BLaER1 (cell line): ENCODE measurements at regions not wholly inside any gene's neighbourhood (a gene's known extent, or its start where the extent isn't known, plus 50 kb on each side); places are given as distances from the start of the nearest gene placed in this dataset.
"Not testable (repeated sequence)": the region's sequence is repeated elsewhere in the genome, so short reads cannot be mapped to it uniquely, and the experiment has no call there.

ENCODE experiments used
- H3K27ac ChIP-seq: shearing (Covaris generic); formaldehyde crosslinking; 2 replicates; pipeline ENCODE4 v1.8.1; 2022
- H3K27me3 ChIP-seq: shearing (Covaris generic); formaldehyde crosslinking; 2 replicates; pipeline ENCODE4 v1.8.1; 2022
- H3K36me3 ChIP-seq: shearing (Covaris generic); formaldehyde crosslinking; 2 replicates; pipeline ENCODE4 v1.8.1; 2022
- H3K4me1 ChIP-seq: shearing (Covaris generic); formaldehyde crosslinking; 2 replicates; pipeline ENCODE4 v1.8.1; 2022
- H3K4me2 ChIP-seq: shearing (Covaris generic); formaldehyde crosslinking; 2 replicates; pipeline ENCODE4 v1.8.1; 2022
- H3K4me3 ChIP-seq: shearing (Covaris generic); formaldehyde crosslinking; 2 replicates; pipeline ENCODE4 v1.8.1; 2022
- H3K9ac ChIP-seq: shearing (Covaris generic); formaldehyde crosslinking; 2 replicates; pipeline ENCODE4 v1.8.1; 2022
- H3K9me3 ChIP-seq: shearing (Covaris generic); formaldehyde crosslinking; 2 replicates; pipeline ENCODE4 v1.8.1; 2022
- H4K20me1 ChIP-seq: shearing (Covaris generic); formaldehyde crosslinking; 2 replicates; pipeline ENCODE4 v1.8.1; 2022
- Cebpa-rat ChIP-seq: shearing (Covaris generic); IDR thresholded peaks from 2 replicates; pipeline ENCODE4 v1.8.1; 2022

DNA sequence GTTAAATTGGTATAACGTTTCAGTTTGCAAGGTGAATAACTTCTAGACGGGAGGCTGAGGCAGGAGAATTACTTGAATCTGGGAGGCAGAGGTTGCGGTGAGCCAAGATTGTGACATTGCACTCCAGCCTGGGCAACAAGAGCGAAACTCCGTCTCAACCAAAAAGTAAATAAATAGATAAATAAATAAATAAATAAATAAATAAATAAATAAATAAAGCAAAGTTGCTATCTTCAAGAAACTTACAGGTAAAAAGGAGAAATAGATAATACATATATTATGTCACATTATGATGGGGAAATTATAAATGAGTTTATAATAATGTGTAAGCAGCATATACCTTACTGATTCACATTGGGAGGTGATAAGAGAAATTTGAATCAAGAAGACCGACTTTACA is 1966.0 kb downstream of the PCDH7 start:
- H3K4me3 ChIP-seq: no peak overlapping the region

DNA sequence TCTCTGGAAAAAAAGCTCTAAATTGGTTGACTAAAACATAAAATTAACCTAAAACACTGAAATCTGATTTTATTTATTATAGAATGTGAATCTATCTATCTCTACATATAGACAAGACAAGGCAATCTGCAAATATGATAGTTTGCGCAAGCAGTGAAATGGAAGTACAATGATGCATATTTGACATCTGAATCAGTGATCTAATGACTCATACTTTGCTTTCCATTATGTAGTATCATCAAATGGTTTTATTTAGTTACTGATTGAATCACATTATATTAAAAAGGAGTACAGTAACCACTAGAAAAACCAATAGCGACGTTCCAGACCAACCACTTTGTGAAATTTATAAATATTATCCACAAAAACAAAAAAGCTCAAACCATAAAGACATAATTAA is 1969.3 kb downstream of the PCDH7 start:
- no peaks in the 10 kb centered on the region for H3K36me3 ChIP-seq
- no peak overlapping the region for H3K4me3 ChIP-seq
- no peak for TF ChIP-seq Cebpa-rat
- H3K4me1 ChIP-seq: no peaks in the 10 kb centered on the region
- no peaks in the 10 kb centered on the region for H3K9me3 ChIP-seq
- H3K9ac ChIP-seq: no peak overlapping the region
- no peaks in the 10 kb centered on the region for H3K27me3 ChIP-seq
- no peak overlapping the region for H3K4me2 ChIP-seq
- no peak overlapping the region for H3K27ac ChIP-seq
- H4K20me1 ChIP-seq: no peaks in the 10 kb centered on the region

More for the DNA sequence above, 1966.0 kb downstream of the PCDH7 start:
- no peaks in the 10 kb centered on the region for H4K20me1 ChIP-seq
- H3K4me2 ChIP-seq: no peak overlapping the region
- H3K9me3 ChIP-seq: no peaks in the 10 kb centered on the region
- no peaks in the 10 kb centered on the region for H3K36me3 ChIP-seq
- no peak for TF ChIP-seq Cebpa-rat
- H3K27ac ChIP-seq: no peak overlapping the region
- no peaks in the 10 kb centered on the region for H3K27me3 ChIP-seq
- no peaks in the 10 kb centered on the region for H3K4me1 ChIP-seq
- H3K9ac ChIP-seq: no peak overlapping the region

DNA sequence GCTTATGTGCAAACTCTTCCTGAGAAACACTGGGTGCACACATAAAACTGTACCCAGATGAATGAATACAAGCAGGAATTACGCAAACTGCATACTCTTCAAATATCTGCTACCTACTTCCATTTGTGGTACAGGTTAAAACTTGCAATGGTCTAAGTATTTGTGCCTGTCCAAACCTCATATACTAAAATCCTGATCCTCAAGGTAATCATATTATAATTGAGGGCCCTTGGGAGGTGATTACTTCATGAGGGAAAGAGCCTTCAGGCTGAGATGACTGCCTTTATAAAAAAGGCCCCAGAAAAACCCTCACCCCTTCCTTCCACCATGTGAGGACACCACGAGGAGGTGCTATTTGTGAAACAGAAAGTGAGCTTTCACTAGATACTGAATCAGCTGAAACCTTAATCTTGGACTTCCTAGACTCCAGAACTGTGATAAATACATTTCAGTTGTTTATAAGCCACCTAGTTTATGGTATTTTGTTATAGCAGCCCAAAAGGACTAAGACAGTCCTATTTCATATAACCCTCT is 1977.2 kb downstream of the PCDH7 start:
- H3K4me2 ChIP-seq: no peak overlapping the region

DNA sequence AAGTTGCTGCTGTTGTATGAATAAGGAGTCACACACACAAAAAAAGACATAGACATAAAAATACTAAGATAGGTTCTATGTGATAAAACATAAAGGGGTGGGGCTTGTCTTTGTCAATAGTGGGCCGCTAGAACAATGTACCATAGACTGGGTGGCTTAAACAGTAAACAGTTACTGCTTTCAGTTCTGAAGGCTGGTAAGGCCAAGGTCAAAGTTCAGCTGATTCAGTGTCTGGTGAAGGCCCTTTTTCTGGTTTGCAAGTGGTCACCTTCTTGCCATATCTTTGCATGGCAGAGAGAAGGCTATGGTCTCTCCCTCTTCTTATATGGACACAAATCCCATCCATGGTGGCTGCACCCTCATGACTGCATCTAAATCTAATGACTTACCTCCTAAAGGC is 1980.7 kb downstream of the PCDH7 start:
- H4K20me1 ChIP-seq: no peaks in the 10 kb centered on the region
- no peak overlapping the region for H3K27ac ChIP-seq
- no peaks in the 10 kb centered on the region for H3K4me1 ChIP-seq
- H3K4me2 ChIP-seq: no peak overlapping the region
- no peak for TF ChIP-seq Cebpa-rat
- H3K9ac ChIP-seq: no peak overlapping the region
- no peaks in the 10 kb centered on the region for H3K9me3 ChIP-seq
- H3K27me3 ChIP-seq: no peaks in the 10 kb centered on the region
- H3K4me3 ChIP-seq: no peak overlapping the region
- H3K36me3 ChIP-seq: no peaks in the 10 kb centered on the region

More for the DNA sequence above, 1977.2 kb downstream of the PCDH7 start:
- H4K20me1 ChIP-seq: no peaks in the 10 kb centered on the region
- no peaks in the 10 kb centered on the region for H3K4me1 ChIP-seq
- no peaks in the 10 kb centered on the region for H3K27me3 ChIP-seq
- no peaks in the 10 kb centered on the region for H3K36me3 ChIP-seq
- no peaks in the 10 kb centered on the region for H3K9me3 ChIP-seq
- TF ChIP-seq Cebpa-rat: no peak
- no peak overlapping the region for H3K4me3 ChIP-seq
- no peak overlapping the region for H3K27ac ChIP-seq
- no peak overlapping the region for H3K9ac ChIP-seq

DNA sequence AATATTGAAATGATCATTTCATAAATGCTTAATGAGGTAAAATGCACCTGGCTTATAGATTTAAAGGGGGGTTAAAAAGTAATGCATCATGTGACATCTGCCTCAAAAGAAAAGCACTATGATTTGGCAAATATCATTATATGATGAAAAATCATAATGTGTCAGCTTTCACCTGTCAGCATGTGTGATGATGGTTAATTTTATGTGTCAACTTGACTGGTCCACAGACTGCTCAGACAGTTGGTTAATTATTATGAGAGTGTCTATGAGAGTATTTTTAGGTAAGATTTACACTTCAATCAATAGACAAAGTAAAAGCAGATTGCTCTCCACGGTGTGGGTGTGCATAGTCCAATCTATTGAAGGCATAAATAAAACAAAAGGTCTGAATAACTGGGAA is 1986.7 kb downstream of the PCDH7 start:
- Histone ChIP-seq H3K4me3 (no peak overlapping the region), H3K4me1 (no peaks in the 10 kb centered on the region), H4K20me1 (no peaks in the 10 kb centered on the region), H3K27me3 (no peaks in the 10 kb centered on the region), H3K36me3 (no peaks in the 10 kb centered on the region), H3K27ac (no peak overlapping the region), H3K4me2 (no peak overlapping the region), H3K9ac (no peak overlapping the region), H3K9me3 (no peaks in the 10 kb centered on the region)
- TF ChIP-seq Cebpa-rat: no peak

DNA sequence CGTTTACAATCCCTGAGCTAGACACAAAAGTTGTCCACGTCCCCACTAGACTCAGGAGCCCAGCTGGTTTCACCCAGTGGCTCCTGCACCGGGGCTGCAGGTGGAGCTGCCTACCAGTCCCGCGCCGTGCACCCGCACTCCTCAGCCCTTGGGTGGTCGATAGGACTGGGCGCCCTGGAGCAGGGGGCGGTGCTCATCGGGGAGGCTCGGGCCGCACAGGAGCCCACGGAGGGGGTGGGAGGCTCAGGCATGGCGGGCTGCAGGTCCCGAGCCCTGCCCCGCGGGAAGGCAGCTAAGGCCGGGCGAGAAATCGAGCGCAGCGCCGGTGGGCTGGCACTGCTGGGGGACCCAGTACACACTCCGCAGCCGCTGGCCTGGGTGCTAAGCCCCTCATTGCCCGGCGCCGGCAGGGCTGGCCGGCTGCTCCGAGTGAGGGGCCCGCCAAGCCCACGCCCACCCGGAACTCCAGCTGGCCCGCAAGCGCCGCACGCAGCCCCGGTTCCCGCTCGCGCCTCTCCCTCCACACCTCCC is 1996.0 kb downstream of the PCDH7 start:
- not testable (repeated sequence) for H4K20me1 ChIP-seq, H3K4me1 ChIP-seq, H3K9ac ChIP-seq, H3K27ac ChIP-seq, H3K27me3 ChIP-seq, H3K9me3 ChIP-seq, H3K36me3 ChIP-seq, H3K4me2 ChIP-seq, H3K4me3 ChIP-seq

DNA sequence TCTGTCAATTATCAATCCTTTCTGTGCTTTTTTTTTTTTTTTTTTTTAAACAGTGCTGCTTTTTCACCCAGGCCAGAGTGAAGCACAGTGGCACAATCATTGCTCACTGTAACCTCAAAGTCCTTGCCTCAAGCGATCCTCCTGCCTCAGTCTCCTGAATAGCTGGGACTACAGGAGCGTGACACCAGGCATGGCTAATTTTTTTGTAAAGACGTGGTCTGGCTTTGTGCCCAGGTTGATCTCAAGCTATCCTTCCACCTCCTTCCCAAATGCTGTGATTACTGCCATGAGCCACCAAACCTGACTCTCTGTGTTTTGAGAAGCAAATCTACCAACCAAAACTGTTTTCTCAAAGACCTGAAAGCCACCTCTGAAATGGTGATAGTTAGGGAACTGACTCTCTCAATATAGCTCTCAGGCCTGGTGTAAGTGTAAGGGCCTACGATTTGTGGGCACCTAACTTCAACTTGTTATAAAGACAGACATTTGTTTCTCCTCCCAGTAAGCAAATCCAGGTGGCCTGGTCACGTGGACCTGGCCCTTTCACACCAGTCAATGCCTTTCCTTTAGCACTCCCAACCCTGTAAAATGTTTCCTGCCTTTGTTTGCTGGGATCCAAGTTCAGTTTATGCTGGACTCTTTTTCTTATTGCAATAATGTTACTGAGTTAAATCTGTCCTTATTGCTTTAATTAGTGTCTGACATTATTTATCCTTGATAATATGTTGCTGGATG is 2015.9 kb downstream of the PCDH7 start:
- no peak overlapping the region for H3K9ac ChIP-seq
- TF ChIP-seq Cebpa-rat: no peak
- no peaks in the 10 kb centered on the region for H3K4me1 ChIP-seq
- H3K27me3 ChIP-seq: no peaks in the 10 kb centered on the region
- H3K36me3 ChIP-seq: no peaks in the 10 kb centered on the region
- no peak overlapping the region for H3K4me3 ChIP-seq
- H3K27ac ChIP-seq: no peak overlapping the region
- no peaks in the 10 kb centered on the region for H4K20me1 ChIP-seq
- no peaks in the 10 kb centered on the region for H3K9me3 ChIP-seq
- no peak overlapping the region for H3K4me2 ChIP-seq

DNA sequence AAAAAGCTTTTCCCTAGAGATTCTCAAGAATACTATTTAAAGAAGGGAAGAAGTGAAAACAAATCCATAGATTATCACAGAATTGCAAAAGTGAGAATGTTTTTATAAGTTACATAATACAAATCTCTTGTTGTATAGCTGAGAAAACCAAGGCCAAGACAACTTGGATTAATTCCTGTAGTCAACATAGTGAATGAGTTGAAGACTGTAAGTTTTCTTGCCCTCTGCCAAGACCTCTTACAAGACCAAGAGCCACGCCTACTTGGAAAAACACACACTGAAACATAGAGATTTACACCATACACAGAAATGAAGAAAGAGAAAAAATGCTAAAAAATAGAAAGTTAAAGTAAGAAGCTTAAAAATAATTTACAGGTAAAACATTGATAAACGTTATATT is 2024.0 kb downstream of the PCDH7 start:
- TF ChIP-seq Cebpa-rat: no peak
- Histone ChIP-seq H3K4me3 (no peak overlapping the region), H3K4me2 (no peak overlapping the region), H3K9me3 (no peaks in the 10 kb centered on the region), H3K9ac (no peak overlapping the region), H3K27me3 (no peaks in the 10 kb centered on the region), H4K20me1 (no peaks in the 10 kb centered on the region), H3K4me1 (no peaks in the 10 kb centered on the region), H3K27ac (no peak overlapping the region), H3K36me3 (no peaks in the 10 kb centered on the region)

DNA sequence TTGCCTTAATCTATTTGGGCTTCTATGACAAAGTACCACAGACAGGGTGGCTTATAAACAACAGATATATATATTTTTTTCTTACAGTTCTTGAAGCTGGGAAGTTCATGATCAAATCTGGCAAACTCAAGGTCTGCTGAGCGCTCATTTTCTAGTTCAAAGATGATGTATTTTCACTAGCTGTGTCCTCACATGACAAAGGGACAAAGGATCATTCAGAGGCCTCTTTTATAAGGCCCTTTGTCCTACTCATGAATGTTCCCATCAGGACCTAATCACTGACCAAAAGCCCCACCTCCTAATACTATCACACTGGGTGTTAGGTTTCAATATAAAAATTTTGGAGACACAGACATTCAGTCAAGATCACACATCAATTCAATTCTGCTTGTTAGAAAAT is 2025.2 kb downstream of the PCDH7 start:
- H4K20me1 ChIP-seq: no peaks in the 10 kb centered on the region
- H3K27me3 ChIP-seq: no peaks in the 10 kb centered on the region
- no peaks in the 10 kb centered on the region for H3K4me1 ChIP-seq
- H3K36me3 ChIP-seq: no peaks in the 10 kb centered on the region
- no peak overlapping the region for H3K4me2 ChIP-seq
- no peaks in the 10 kb centered on the region for H3K9me3 ChIP-seq
- no peak overlapping the region for H3K9ac ChIP-seq
- H3K4me3 ChIP-seq: no peak overlapping the region
- TF ChIP-seq Cebpa-rat: no peak
- H3K27ac ChIP-seq: no peak overlapping the region

DNA sequence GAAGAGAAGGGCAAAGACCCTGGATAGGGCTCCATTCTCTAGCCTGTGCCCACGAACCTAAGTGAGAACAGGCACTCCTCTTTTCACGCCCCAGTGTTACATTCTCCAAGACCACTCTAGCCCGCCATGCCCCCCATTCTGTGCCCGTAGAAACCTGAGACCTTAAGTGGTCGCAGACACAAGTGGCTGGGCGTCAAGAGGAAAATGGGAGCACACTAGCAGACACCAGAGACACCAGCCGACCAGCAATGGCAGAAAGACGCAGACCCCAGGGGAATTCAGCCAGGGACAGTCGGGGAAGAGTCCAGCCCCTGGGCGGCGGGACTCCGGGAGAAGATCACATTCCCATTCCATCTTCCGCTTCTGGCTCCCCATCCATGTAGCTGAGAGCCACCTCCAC is 2027.9 kb downstream of the PCDH7 start:
- no peak for TF ChIP-seq Cebpa-rat
- H3K4me3 ChIP-seq: no peak overlapping the region
- no peak overlapping the region for H3K27ac ChIP-seq
- H3K4me1 ChIP-seq: no peaks in the 10 kb centered on the region
- H3K9me3 ChIP-seq: no peaks in the 10 kb centered on the region
- no peaks in the 10 kb centered on the region for H3K27me3 ChIP-seq
- H4K20me1 ChIP-seq: no peaks in the 10 kb centered on the region
- H3K4me2 ChIP-seq: no peak overlapping the region
- H3K9ac ChIP-seq: no peak overlapping the region
- no peaks in the 10 kb centered on the region for H3K36me3 ChIP-seq
